ENCODE measurements at regions not wholly inside any gene's neighbourhood (a gene's known extent, or its start where the extent isn't known, plus 50 kb on each side); places are given as distances from the start of the nearest gene placed in this dataset.

DNA sequence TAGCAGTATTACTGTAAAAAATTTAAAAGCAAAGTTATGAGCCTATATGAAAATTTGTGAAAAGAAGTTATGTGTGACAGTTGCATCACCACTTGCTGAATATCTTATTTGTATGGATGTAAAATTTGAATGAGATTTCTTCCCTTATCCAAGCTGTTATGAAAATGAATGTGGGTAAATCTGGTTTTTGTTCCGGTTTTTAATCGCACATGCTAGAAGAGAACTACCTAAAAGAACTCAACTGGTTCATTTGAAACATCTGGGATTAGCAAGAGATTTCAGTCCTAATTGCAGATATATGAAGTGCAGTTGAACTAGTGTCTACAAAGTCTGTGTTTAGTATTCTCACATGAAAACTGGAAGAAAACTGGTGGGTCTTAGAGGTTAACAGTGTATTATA lies 467.1 kb upstream of the SPHKAP start (continued):
- TF ChIP-seq ZBTB7B (CRISPR knock-in tag; IDR thresholded peaks at IDR 0.05) (no peak), EZH2 (conservative IDR thresholded peaks at IDR 0.05; ENCODE audit: low read depth, low read length) (no peak), ZFP90 (CRISPR knock-in tag; IDR thresholded peaks at IDR 0.05; ENCODE audit: borderline replicate concordance) (no peak), ZNF3 (CRISPR knock-in tag; IDR thresholded peaks at IDR 0.05) (no peak)

DNA sequence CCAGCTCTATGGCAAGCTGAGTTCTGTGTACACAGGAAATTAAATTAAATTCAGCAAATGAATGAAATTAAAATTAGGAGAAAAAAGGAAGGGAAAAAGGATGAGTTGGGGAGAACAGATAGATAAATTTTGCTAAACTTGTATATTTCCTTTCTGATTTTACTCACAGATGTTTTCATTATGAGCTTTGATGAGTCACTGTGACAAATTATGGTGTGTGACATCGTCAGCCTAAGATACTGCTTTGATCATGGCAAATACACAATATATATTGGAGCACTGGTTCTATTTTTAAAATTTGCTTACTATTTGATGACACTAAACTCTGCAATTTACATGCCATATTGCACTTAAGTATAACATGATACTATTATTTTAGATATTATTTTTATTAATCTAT lies 464.6 kb upstream of the SPHKAP start:
- BruUV-seq (replicated peaks) = no TSS peak
- H3K4me2 ChIP-seq (ENCODE audit: low read depth, low read length) = no peak overlapping the region
- H3K79me2 ChIP-seq (ENCODE audit: insufficient read depth, low read length) = no peaks in the 10 kb centered on the region
- WGBS (ENCODE audit: low lambda C conversion rate) = 4% methylated on average over 1 of the region's 1 CpG
- H4K20me1 ChIP-seq (ENCODE audit: insufficient read depth, low read length) = no peaks in the 10 kb centered on the region
- intact Hi-C loops (cut with micrococcal nuclease; ENCODE audit: unreplicated experiment) (no loop called here), in situ Hi-C loops (cut with HindIII; ENCODE audit: extremely low pct_ligation_motif_present, low pct_unique_long_range_greater_than_20kb) (no loop called here)
- DNase-seq (ENCODE audit: low spot score) (no peak), FAIRE-seq (no peak), ATAC-seq (no peak)
- no peaks in the 10 kb centered on the region; a peak in 1 of 5 replicates for H3K27me3 ChIP-seq (ENCODE audit: control insufficient read depth in 1 of 2, insufficient read depth in 2 of 2, low read length in 2 of 2)
- no peak overlapping the region for H3K9ac ChIP-seq (ENCODE audit: insufficient read depth, low read depth, low read length)
- peak; percentile 35; the same call in 1 of the 2 replicates for TF ChIP-seq CREB1 (IDR thresholded peaks at IDR 0.05)
- no peak for TF ChIP-seq CREB1 (CRISPR knock-in tag; IDR thresholded peaks at IDR 0.05)
- no peak for TF ChIP-seq ZNF263 (CRISPR knock-in tag; IDR thresholded peaks at IDR 0.05)
- no peaks in the 10 kb centered on the region for H3K4me1 ChIP-seq (ENCODE audit: insufficient read depth, low read length)
- H3K27ac ChIP-seq (ENCODE audit: extremely low read length, insufficient read depth, low read length) = no peak overlapping the region
- no peaks in the 10 kb centered on the region for H3K36me3 ChIP-seq (replicated peaks in 1 of 2; ENCODE audit: control insufficient read depth in 1 of 2, insufficient read depth in 2 of 2, low read length in 2 of 2)
- H3K9me3 ChIP-seq (ENCODE audit: low read length) = peaks cover 25% of the 10 kb centered on the region
- POLR2A ChIA-PET = no interaction called here
- CTCF ChIA-PET (ENCODE audit: low intra/inter-chr PET ratio, low total read pairs) = no interaction called here
- H2AFZ ChIP-seq (ENCODE audit: low read length) = no peak overlapping the region
- no peak overlapping the region for H3K4me3 ChIP-seq (replicated peaks in 1 of 3; ENCODE audit: insufficient read depth in 1 of 3, low read depth in 2 of 3, low read length in 3 of 3)

DNA sequence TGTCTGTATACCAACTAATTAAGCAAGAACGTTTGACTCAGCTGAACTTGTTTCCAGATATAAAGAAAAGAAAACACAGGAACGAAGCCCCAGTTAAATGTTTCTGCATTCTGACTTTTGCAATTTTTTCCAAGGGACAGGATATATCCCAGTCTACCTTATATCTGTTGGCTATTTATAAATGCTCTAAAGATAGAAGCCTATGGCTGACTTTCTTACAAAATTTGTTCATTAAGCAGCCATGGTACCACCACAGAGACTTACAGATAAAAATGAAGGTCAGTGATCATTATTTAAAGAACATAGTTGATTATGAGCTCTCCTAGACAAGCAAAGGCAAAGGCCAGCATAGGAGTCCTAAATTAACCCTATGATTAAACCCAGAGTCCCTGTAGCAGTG lies 462.7 kb upstream of the SPHKAP start:
- no peaks in the 10 kb centered on the region for H4K20me1 ChIP-seq (ENCODE audit: insufficient read depth, low read length)
- no peak overlapping the region for H2AFZ ChIP-seq (ENCODE audit: low read length)
- FAIRE-seq (no peak), DNase-seq (ENCODE audit: low spot score) (no peak), ATAC-seq (no peak)
- no peaks in the 10 kb centered on the region for H3K4me1 ChIP-seq (ENCODE audit: insufficient read depth, low read length)
- H3K27me3 ChIP-seq (ENCODE audit: control insufficient read depth in 1 of 2, insufficient read depth in 2 of 2, low read length in 2 of 2) = no peaks in the 10 kb centered on the region; a peak in 1 of 5 replicates
- H3K27ac ChIP-seq (ENCODE audit: extremely low read length, insufficient read depth, low read length) = no peak overlapping the region
- TF ChIP-seq POGZ (CRISPR knock-in tag; IDR thresholded peaks at IDR 0.05) (no peak), JUN (CRISPR knock-in tag; IDR thresholded peaks at IDR 0.05) (no peak), ZFP82 (CRISPR knock-in tag; IDR thresholded peaks at IDR 0.05; ENCODE audit: borderline replicate concordance) (no peak), FOXC1 (CRISPR knock-in tag; IDR thresholded peaks at IDR 0.05; ENCODE audit: borderline replicate concordance) (no peak), YEATS4 (CRISPR knock-in tag; IDR thresholded peaks at IDR 0.05; ENCODE audit: borderline replicate concordance) (no peak), CBX2 (IDR thresholded peaks at IDR 0.05; ENCODE audit: low read depth, low read length) (no peak), CBX2 (CRISPR knock-in tag; IDR thresholded peaks at IDR 0.05; ENCODE audit: low read depth) (no peak), YY1 (IDR thresholded peaks at IDR 0.05; ENCODE audit: insufficient read depth, insufficient replicate concordance, low read depth, low read length) (no peak), REXO4 (CRISPR knock-in tag; IDR thresholded peaks at IDR 0.05; ENCODE audit: borderline replicate concordance) (no peak), SNAPC2 (CRISPR knock-in tag; IDR thresholded peaks at IDR 0.05) (no peak), MTF2 (CRISPR knock-in tag; IDR thresholded peaks at IDR 0.05; ENCODE audit: borderline replicate concordance) (no peak), SP1 (IDR thresholded peaks at IDR 0.05) (no peak), SP1 (CRISPR knock-in tag; IDR thresholded peaks at IDR 0.05) (no peak)
- TF ChIP-seq, protein P1, sequence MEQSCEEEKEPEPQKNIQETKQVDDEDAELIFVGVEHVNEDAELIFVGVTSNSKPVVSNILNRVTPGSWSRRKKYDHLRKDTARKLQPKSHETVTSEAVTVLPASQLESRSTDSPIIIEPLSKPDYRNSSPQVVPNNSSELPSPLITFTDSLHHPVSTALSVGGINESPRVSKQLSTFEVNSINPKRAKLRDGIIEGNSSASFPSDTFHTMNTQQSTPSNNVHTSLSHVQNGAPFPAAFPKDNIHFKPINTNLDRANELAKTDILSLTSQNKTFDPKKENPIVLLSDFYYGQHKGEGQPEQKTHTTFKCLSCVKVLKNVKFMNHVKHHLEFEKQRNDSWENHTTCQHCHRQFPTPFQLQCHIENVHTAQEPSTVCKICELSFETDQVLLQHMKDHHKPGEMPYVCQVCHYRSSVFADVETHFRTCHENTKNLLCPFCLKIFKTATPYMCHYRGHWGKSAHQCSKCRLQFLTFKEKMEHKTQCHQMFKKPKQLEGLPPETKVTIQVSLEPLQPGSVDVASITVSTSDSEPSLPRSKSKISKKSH (CRISPR knock-in tag; IDR thresholded peaks at IDR 0.05; ENCODE audit: borderline replicate concordance) = no peak
- H3K9me3 ChIP-seq (ENCODE audit: low read length) = peaks cover 32% of the 10 kb centered on the region
- no peak overlapping the region for H3K4me3 ChIP-seq (replicated peaks in 1 of 3; ENCODE audit: insufficient read depth in 1 of 3, low read depth in 2 of 3, low read length in 3 of 3)
- in situ Hi-C loops (cut with HindIII; ENCODE audit: extremely low pct_ligation_motif_present, low pct_unique_long_range_greater_than_20kb) (no loop called here), intact Hi-C loops (cut with micrococcal nuclease; ENCODE audit: unreplicated experiment) (no loop called here)
- 1% methylated on average over 2 of the region's 2 CpGs for WGBS (ENCODE audit: low lambda C conversion rate)
- H3K9ac ChIP-seq (ENCODE audit: insufficient read depth, low read depth, low read length) = no peak overlapping the region
- BruUV-seq (replicated peaks) = no TSS peak
- ChIA-PET CTCF (ENCODE audit: low intra/inter-chr PET ratio, low total read pairs) (no interaction called here), POLR2A (no interaction called here)
- no peaks in the 10 kb centered on the region for H3K36me3 ChIP-seq (replicated peaks in 1 of 2; ENCODE audit: control insufficient read depth in 1 of 2, insufficient read depth in 2 of 2, low read length in 2 of 2)
- no peak overlapping the region for H3K4me2 ChIP-seq (ENCODE audit: low read depth, low read length)
- no peaks in the 10 kb centered on the region for H3K79me2 ChIP-seq (ENCODE audit: insufficient read depth, low read length)

Measured in HepG2 (cell line).